ENCODE measurements at regions not wholly inside any gene's neighbourhood (a gene's known extent, or its start where the extent isn't known, plus 50 kb on each side); places are given as distances from the start of the nearest gene placed in this dataset.

- TF ChIP-seq POLR2A (IDR thresholded peaks at IDR 0.05; ENCODE audit: low read depth) (no peak), CTCF (IDR thresholded peaks at IDR 0.05) (no peak)
Observed at GRCh38 chr11:71193431-71193830, 58.9 kb downstream of the SHANK2 start.
